GM18517 (cell line): ENCODE measurements at regions not wholly inside any gene's neighbourhood (a gene's known extent, or its start where the extent isn't known, plus 50 kb on each side); places are given as distances from the start of the nearest gene placed in this dataset.
"Not testable (repeated sequence)": the region's sequence is repeated elsewhere in the genome, so short reads cannot be mapped to it uniquely, and the experiment has no call there.

Experiments used
- ATAC-seq: cut with Tn5 transposase; IDR thresholded peaks from one replicate; pipeline ENCODE4 v1.9.1; 2021; ENCODE audit warnings: mild to moderate bottlenecking, moderate library complexity; ENCODE audit not compliant: unreplicated experiment

DNA sequence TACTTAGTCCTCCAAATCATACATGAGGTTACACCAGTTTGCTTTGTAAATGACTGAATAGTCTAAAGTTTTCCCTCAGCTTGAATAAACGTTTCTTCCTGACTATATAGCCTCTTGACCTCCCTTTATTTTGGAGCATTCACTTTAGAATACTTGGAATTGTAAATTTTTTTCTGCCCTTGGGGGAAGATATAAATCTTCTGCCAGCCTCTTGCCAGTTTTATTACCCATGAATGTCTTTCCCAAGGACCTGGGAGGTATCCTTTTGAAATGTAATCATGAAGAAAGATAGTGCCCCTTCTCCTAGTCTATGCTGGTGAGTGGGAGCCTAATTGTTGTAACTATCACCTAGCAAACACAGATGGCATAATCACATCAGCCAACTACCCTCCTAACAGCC lies 2033.9 kb upstream of the PCDH20 start:
- ATAC-seq, result no peak

DNA sequence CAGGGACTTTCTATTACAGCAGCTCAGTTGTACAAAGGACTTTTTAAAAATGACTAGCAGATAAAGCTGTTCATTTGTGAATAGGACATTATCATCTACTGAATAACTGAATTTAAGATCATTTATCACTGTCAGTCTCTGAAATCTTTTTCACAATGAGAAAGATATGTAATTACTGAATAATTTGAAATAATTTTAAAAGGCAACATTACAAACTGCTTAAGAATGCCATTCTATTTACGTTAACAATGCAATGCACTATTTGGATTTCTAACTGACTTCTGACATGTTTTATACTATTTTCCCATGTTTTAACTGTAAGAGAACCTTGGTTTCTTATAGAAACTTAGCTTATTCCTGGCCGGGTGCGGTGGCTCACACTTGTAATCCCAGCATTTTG lies 2033.0 kb upstream of the PCDH20 start:
- no peak for ATAC-seq

DNA sequence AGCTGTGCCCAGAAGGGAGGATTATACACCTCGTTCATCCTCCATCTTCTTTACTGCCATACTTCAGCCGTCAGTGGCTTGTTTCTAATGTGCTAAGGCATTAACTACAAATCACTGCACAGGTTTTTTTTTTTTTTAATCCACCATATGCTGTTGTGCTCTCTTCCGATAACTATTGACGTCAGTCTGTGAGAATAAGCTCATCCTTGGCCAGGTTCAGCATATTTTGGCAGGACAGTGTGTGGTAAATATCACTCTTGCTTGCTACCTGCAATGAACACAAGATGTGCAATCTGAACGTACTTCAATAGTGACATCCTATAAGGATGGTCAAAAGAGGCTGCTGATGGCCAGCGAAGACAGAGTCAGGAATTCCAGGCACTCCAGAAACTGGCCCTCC lies 2030.7 kb upstream of the PCDH20 start:
- ATAC-seq, result no peak

DNA sequence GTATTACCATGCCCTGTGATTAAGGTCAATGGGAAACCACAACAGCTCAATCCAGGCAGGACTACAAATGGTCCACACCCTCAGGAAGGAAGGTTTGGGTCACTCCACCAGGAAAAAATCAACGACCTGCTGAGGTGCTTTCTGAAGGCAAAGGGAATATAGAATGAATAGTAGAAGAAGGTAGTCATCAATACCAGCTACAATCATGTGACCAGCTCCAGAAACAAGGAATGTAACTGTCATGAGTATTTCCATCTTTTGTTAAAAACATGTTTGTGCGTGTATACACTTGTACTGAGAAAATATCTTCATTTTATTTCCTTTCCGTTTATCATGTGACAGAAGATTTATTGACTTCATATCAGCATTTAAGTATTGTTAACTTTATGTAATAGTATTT lies 2028.6 kb upstream of the PCDH20 start:
- not testable (repeated sequence) for ATAC-seq

DNA sequence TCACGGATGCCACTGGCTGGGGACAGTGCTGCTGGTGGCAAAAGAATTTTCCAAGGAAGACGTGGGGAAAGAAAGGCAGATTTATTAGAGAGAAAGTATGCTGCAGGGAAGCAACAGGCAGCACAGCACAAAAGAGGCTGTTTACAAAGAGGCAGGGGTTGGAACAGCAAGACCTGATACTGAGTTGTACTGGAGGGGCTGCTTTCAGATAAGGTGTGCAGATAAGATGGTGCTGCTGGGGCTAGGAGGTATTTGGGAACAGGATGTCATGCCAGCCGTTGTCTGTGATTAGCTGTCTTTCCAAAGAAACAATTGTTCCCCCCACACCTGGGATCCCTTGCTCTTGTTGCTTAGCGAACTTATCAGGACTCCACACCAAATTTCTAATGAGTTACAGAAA lies 2023.3 kb upstream of the PCDH20 start:
- no peak for ATAC-seq

DNA sequence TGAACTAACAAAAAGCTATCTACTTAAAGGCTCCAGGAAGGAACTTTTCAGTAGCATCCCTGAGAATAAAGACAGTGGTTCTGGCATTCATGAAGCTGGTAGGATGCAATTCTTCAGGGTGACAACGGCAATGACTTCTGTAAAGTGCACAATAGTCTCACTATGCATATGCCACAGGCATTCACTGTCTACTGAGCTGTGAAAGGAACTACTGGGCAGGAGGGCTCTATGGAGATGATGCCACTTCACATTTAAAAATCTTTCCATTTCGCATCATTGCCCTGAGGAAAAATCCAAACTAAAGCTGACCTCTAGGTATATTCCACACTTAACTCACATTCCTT lies 2020.6 kb upstream of the PCDH20 start:
- no peak for ATAC-seq

DNA sequence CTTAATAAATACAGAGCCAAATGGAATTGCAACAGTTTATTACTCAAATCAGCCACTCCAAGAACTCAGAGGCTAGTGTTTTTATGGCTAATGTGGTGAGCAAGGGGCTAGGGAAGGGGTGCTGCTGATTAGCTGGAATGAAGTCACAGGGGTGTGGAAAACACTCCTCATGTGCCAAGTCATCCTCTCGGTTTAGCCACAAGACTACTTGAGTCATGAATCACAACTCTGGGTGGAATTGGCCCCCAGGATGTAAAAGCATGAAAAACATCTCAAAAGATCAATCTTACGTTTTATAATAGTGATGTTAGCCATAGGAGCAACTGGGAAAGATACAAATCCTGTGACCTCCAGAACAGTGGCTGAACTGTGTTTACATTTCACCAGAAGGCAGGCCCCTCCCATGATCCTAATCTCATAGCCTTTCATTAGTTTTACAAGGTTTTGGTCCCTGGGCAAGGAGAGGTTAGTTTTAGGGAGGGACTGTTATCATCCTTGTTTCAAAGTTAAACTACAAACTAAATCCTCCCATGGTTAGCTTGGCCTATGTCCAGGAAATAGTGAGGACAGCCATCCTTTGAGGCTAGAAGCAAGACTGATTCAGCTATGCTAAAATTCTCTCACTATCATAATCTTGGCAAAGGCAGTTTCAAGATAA lies 2020.1 kb upstream of the PCDH20 start:
- no peak for ATAC-seq

DNA sequence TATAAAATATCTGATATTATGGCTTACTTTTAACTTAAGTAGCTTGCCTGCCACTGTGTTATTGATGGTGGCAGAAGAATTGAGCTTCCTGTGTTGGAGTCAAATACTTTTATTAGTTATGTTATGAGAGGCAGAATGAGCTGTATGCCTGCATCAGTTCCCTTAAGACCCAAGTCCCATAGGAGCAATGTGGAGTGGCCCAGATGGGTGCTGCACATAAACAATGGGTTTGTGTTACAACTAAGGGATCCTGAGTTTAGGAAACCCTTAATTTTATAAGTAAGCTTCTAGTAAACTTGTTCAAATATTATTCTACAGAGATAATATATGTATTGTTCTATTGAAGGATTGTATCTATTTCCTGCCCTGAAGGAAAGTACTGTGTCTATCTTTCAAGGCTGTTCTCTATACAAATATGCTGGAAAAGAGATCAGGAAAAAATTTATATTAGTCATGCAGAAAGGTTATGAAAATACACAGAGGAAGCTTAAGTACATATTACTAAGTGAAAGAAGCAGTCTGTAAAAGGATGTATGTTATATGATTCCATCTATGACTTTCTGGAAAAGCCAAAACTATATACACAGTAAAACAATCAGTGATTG lies 2018.0 kb upstream of the PCDH20 start:
- no peak for ATAC-seq

DNA sequence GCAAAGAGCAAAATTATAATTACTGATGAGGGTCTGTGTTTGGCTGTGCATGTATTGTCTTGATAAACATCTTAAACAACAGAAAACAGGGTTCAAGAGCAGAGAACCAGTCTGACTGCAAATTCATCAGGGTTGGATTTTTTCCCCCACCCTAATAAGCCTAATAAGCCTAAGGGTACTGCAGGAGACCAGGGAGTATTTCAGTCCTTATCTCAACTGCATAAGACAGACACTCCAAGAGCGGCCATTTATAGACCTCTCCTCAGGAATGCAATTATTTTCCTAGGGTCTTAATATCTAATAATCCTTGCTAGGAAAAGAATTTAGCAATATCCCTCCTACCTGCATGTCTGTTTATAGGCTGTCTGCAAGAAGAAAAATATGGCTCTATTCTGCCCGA lies 2011.5 kb upstream of the PCDH20 start:
- no peak for ATAC-seq

DNA sequence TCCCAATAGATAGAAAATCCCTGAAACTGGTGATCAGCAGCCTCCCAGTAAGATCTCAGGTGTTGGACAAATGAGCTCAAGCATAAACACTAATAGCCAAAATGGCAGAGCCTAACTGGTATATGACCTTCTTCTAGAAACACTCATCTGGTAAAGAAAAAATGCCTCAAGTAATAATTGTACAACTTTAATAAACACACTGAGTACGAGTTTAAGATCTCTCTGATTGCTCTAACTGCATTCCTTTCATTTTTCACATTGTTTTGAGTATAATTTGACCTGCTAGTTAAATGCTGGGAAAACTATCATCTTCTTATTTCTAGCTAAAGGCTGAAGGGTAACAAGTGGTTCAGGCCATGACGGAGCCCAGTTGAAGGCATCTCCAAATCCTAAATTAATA lies 2009.5 kb upstream of the PCDH20 start:
- ATAC-seq, result no peak

DNA sequence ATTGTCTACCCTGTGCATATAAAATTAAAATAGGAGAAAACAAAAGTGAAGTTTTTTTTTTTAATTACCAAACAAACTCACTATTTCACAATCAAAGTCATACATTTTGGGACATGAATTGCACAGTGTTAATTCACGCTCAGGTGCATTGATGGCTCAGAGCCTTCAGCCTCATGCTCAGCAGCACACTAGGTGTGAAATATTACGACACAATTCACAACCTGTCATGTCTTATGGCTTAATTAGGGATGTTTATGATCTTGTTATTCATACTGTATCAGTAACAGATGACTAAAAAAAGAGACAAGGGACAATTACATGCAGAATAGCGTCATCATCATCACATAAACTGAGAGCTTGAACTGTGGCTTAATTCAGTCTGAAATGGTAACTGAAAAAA lies 2005.5 kb upstream of the PCDH20 start:
- no peak for ATAC-seq

DNA sequence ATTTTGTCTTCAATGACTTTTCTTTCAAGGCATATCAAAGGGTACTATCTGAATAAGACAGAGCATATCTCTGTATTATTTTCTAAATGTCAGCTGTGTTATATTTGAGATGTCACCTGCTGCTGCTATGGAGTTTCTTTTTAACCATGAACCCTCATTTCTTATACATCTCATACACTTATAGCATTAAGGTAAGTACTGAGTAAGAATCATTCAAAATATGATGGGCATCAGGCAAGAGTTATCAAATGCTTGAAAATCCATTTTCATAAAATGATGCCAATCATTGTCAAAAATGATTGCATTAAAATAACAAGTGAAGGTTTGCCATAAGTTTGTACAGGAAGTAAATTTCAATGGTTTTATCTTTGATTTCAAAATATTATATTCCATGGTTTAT lies 2005.0 kb upstream of the PCDH20 start:
- no peak for ATAC-seq

DNA sequence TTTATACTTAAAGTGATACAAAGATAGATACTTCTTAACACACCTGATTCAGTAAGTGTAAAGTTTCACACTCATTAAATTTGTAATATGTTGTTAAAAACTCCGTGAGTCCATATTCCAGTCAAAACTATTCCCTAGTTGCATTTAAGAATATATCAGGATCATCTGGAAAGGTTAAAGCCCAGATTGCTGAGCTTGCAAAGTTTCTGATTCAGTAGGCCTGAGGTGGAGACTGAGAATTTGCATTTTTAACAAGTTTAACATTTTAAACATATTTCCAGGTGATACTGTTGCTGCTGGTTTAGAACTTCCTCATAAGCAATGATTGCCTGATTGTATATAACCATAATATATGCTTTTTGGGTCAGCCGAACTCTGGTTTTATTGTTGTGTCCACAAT lies 1998.6 kb upstream of the PCDH20 start:
- ATAC-seq, result no peak

DNA sequence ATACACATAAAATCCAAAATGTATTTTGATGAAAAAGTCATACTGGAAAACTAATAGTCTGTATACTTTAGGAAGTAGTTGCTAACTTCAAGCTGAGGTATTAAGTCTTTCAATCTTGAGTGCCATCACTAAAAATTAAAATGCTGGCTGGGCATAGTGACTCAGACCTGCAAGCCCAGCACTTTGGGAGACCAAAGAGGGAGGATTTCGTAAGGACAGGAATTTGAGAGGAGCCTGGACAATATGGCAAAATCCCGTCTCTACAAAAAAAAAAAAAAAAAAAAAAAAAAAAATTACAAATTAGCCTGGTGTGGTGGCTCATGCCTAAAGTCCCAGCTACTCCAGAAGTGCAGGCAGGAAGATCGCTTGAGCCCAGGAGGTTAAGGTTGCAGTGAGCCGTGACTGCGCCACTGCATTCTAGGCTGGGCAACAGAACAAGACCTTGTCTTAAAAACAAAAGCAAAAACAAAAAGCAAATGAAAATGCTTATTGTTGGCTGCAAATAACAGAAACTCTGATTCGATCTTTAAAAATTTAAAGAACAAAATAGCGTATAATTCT lies 1994.2 kb upstream of the PCDH20 start:
- no peak for ATAC-seq

DNA sequence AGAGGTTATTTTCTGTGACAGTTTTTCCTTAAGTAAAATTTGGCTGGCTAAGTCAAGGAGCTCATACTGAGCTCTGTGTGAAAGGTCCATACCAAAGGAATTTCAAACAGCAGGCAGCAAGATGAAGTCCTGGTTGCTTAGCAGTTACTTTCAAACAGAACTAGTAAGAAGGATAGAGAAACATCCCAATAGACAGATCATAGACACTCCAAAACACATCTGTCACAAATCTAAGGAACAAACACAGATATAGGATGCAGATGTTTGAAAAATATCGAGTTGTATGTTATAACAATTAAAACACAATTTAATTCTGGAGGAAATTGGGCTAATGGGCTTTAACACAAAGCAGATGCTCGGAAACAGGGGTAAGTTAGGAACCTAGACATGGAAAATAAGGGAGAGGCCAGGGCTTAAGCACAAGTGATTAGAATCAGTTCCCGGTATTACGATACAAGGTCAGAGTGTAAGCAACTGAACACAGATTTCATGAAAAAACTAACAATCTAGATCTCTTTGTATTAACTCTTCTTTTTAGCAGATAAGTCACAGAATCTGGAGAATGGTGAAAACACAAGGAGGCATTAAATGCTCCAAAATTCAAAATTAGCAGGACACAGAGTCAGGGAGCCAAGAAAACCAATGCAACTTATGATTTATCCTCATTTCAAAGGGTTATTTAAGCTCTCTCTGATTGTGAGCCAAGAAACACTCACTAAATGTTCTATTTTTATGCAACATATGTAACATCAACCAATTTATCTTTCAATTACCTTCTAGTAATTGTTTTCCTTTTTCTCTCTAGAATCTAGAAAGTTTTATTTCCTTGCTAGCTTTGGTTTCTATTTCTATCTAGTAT lies 1992.9 kb upstream of the PCDH20 start:
- no peak for ATAC-seq

DNA sequence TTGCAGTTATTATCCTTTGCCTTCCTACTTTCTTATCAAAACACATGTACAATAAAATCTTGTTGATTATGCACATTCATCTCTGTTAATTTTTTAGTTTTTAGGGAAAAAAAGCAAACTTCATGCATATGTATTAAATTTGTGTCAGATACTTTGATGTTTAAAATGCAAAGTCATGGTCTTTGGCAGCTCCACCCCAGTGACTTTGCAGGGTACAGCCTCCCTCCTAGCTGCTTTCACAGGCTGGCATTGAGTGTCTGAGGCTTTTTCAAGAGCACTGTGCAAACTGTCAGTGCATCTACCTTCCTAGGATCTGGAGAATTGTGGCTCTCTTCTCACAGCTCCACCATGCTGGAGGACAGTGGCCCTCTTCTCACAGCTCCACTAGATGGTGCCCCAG lies 1988.1 kb upstream of the PCDH20 start:
- ATAC-seq, result no peak

DNA sequence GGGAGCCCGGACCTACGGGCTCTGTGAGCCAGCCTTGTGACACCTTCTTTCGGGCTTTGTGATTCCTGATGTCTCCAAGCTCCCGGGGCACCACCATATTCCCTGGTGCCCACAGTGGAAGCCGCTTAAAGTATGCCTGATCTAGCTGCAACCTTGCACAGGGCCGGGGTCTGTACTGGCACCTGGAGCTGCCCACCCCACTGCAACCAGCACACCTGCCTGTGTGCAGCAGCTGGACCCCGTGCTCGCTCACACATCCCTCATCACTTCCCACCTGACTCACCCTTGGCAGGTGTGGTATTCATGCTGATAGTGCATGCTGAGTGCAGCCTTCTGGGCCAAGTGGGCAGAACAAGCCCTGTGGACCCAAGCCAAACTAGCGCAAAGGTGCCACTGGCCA lies 1981.1 kb upstream of the PCDH20 start:
- no peak for ATAC-seq

DNA sequence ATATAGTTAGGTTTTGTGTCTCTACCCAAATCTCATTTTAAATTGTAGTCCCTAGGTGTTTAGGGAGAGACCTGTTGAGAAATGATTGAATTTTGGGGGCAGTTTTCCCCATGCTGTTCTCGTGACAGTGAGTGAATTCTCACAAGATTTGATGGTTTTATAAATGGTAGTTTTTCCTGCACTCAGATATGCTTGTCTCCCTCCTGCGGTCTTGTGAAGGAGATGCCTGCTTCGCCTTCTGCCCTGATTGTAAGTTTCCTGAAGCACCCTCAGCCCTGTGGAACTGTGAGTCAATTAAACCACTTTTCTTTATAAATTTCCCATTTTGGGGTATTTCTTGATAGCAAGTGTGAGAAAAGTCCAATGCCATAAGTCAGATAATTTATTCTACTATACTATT lies 1977.5 kb upstream of the PCDH20 start:
- no peak for ATAC-seq

DNA sequence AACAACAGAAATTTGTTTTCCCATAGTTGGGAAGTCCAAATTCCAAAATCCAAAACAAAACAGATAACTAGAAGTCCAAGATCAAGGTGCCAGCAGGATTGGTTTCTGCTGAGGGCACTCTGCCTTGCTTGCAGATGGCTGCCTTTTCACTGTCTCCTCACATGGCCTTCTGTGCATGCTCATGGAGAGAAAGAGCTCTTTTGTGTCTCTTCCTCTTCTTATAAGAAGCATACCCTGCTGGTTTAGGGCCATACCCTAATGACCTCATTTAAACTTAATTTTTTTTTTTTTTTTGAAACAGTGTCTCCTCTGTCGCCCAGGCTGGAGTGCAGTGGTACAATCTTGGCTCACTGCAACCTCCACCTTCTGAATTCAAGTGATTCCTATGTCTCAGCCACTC lies 1974.1 kb upstream of the PCDH20 start:
- no peak for ATAC-seq

DNA sequence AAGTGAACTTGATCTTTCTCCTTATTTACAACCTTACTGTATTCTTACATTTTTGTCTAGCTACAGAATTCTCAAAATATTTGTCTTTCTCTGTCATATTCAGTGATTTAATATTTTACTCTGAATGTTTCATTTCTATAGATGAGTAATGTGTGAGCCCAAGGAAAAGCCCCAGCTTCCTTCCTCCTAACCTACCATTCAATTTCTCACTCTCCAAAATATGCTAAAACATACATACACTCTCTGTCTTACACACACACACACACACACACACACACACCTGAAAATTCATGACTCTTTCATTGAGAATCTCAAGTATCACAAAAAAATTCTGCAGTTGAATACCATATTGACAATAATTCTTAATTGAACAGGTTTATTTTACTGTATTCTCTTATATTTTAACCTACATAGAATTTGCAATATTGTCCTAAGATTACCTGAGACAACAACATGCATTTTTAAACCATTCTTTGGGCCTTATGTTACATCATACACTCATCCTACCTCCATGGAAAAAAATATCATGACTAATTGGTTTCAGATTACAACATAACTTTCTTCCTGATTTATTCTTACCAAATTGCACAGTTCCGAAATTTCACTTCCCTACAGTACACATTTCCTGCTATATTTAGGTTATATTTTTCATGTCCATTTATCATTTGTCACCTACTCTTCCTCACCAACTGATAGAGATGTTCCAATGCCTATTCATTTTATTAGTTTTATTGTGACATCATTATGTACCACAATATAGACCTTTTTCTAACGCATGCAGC lies 1965.6 kb upstream of the PCDH20 start:
- no peak for ATAC-seq

DNA sequence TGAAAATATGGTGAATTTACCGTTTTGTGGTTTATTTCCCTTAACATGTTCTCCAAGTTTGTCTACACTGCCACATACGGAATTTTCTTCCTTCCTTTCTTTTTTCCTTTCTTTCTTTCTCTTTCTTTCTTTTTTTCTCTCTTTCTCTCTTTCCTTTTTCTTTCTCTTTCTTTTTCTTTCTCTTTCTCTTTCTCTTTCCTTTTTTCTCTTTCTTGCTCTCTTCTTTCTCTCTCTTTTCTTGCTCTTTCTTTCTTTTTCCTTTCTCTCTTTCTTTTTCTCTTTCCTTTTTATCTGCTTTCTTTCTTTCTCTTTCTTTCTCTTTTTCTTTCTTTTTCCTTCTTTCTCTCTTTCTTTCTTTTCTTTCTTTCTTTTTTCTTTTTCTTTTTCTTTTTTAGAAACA lies 1962.3 kb upstream of the PCDH20 start:
- ATAC-seq, result no peak
